GM12878 (cell line): ENCODE measurements at regions not wholly inside any gene's neighbourhood (a gene's known extent, or its start where the extent isn't known, plus 50 kb on each side); places are given as distances from the start of the nearest gene placed in this dataset.

Experiments
- CBFB ChIP-seq: IDR thresholded peaks from 2 replicates; pipeline ENCODE4 v1.6.1; 2016; ENCODE audit warnings: antibody characterized with exemption, low read depth
- CHD1 ChIP-seq: IDR thresholded peaks from 2 replicates; pipeline ENCODE4 v1.6.1; 2012; ENCODE audit warnings: low read depth, low read length, improper control_type of control experiment
- DPF2 ChIP-seq: fragments of 450-650 bp; IDR thresholded peaks from 2 replicates; pipeline ENCODE4 v1.6.1; 2017; ENCODE audit warnings: mild to moderate bottlenecking
- JUNB ChIP-seq: IDR thresholded peaks from 2 replicates; pipeline ENCODE4 v1.6.1; 2016; ENCODE audit warnings: antibody characterized with exemption, mild to moderate bottlenecking
- KDM1A ChIP-seq: fragments of 200-600 bp; sonication (generic); IDR thresholded peaks from 2 replicates; pipeline ENCODE4 v1.6.1; 2016; ENCODE audit warnings: borderline replicate concordance
- MXI1 ChIP-seq: fragments of 150-350 bp; IDR thresholded peaks from 2 replicates; pipeline ENCODE4 v1.6.1; 2011; ENCODE audit warnings: low read depth, mild to moderate bottlenecking, inconsistent platforms, low read length, improper control_type of control experiment
- NFIC ChIP-seq: IDR thresholded peaks from 2 replicates; pipeline ENCODE4 v1.6.1; 2012; ENCODE audit warnings: low read depth, mild to moderate bottlenecking, inconsistent platforms, low read length, moderate library complexity
- PAX5 ChIP-seq: IDR thresholded peaks from 2 replicates; pipeline ENCODE4 v1.6.1; 2011; ENCODE audit warnings: low read depth, low read length, borderline replicate concordance
- PAX8 ChIP-seq: fragments of 450-650 bp; IDR thresholded peaks from 2 replicates; pipeline ENCODE4 v1.6.1; 2017; ENCODE audit warnings: mild to moderate bottlenecking, moderate library complexity
- RAD21 ChIP-seq: IDR thresholded peaks from 2 replicates; pipeline ENCODE4 v1.6.1; 2011; ENCODE audit warnings: mild to moderate bottlenecking, low read depth, low read length, moderate library complexity; ENCODE audit not compliant: insufficient read depth
- RCOR1 ChIP-seq: conservative IDR thresholded peaks from 2 replicates; pipeline ENCODE4 v1.6.1; 2012; ENCODE audit warnings: low read depth, low read length, improper control_type of control experiment
- RELA ChIP-seq: fragments of 450-650 bp; IDR thresholded peaks from 2 replicates; pipeline ENCODE4 v1.8.0; 2014; ENCODE audit warnings: borderline replicate concordance; ENCODE audit not compliant: partially characterized antibody
- SREBF1 ChIP-seq: IDR thresholded peaks from 2 replicates; pipeline ENCODE4 v1.6.1; 2012; ENCODE audit warnings: mild to moderate bottlenecking, low read length
- ZBED1 ChIP-seq: IDR thresholded peaks from 2 replicates; pipeline ENCODE4 v1.6.1; 2016; ENCODE audit warnings: borderline replicate concordance
- TF ChIP-seq, protein P1 (sequence below): IDR thresholded peaks from 2 replicates; pipeline ENCODE4 v1.6.1; 2011; ENCODE audit warnings: borderline replicate concordance, low read depth, mild to moderate bottlenecking, moderate library complexity, mixed read lengths, low read length; ENCODE audit not compliant: insufficient read depth; ENCODE audit errors: extremely low read length
- TF ChIP-seq, protein P2 (sequence below): fragments of 450-650 bp; IDR thresholded peaks from 2 replicates; pipeline ENCODE4 v1.6.1; 2017; ENCODE audit warnings: mild to moderate bottlenecking, moderate library complexity

DNA sequence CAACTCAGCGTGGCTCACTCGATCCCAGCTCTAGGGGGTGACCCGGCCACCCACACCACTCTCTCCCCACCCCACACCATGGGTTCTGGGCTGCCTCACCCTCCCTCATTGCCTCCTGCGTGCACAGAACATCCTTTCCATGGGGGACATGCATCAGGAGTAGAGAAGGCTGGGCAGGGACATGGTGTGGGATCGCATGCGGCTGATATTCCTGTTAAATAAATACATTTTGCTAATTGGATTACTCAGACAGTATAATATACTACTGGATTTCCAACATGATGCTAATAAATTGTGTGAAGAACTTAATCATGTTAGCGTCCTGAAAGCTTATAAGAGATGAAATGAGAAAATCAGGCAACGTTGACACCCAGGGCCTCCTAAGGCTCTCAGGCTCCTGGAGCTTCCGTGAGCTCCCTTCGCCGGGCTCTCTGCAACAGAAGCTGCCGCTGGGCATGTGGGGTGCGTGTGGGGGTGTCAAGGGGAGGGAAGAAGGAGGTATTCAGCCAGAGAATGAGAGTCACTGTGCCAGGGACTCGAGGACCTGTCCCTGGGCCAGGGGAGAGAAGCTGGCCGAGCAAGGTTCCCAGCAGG, 173.1 kb upstream of the TNRC6C start (continued):
- TF ChIP-seq RELA = no peak
- no peak for TF ChIP-seq PAX8
- TF ChIP-seq, protein P1, sequence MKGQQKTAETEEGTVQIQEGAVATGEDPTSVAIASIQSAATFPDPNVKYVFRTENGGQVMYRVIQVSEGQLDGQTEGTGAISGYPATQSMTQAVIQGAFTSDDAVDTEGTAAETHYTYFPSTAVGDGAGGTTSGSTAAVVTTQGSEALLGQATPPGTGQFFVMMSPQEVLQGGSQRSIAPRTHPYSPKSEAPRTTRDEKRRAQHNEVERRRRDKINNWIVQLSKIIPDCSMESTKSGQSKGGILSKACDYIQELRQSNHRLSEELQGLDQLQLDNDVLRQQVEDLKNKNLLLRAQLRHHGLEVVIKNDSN = no peak
- TF ChIP-seq, protein P2, sequence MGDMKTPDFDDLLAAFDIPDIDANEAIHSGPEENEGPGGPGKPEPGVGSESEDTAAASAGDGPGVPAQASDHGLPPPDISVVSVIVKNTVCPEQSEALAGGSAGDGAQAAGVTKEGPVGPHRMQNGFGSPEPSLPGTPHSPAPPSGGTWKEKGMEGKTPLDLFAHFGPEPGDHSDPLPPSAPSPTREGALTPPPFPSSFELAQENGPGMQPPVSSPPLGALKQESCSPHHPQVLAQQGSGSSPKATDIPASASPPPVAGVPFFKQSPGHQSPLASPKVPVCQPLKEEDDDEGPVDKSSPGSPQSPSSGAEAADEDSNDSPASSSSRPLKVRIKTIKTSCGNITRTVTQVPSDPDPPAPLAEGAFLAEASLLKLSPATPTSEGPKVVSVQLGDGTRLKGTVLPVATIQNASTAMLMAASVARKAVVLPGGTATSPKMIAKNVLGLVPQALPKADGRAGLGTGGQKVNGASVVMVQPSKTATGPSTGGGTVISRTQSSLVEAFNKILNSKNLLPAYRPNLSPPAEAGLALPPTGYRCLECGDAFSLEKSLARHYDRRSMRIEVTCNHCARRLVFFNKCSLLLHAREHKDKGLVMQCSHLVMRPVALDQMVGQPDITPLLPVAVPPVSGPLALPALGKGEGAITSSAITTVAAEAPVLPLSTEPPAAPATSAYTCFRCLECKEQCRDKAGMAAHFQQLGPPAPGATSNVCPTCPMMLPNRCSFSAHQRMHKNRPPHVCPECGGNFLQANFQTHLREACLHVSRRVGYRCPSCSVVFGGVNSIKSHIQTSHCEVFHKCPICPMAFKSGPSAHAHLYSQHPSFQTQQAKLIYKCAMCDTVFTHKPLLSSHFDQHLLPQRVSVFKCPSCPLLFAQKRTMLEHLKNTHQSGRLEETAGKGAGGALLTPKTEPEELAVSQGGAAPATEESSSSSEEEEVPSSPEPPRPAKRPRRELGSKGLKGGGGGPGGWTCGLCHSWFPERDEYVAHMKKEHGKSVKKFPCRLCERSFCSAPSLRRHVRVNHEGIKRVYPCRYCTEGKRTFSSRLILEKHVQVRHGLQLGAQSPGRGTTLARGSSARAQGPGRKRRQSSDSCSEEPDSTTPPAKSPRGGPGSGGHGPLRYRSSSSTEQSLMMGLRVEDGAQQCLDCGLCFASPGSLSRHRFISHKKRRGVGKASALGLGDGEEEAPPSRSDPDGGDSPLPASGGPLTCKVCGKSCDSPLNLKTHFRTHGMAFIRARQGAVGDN = no peak
- no peak for TF ChIP-seq NFIC
- TF ChIP-seq CHD1 = no peak
- no peak for TF ChIP-seq ZBED1
- TF ChIP-seq PAX5 = no peak
- no peak for TF ChIP-seq CBFB
- TF ChIP-seq RAD21 = no peak
- TF ChIP-seq RCOR1 = no peak
- no peak for TF ChIP-seq KDM1A
- no peak for TF ChIP-seq JUNB
- no peak for TF ChIP-seq DPF2
- TF ChIP-seq SREBF1 = no peak
- TF ChIP-seq MXI1 = no peak
- TF ChIP-seq, all 136 proteins: peak for 0
